NCI-H510A treated with DMSO at 0.1 percent for 48 hours (cell line): ENCODE measurements at regions not wholly inside any gene's neighbourhood (a gene's known extent, or its start where the extent isn't known, plus 50 kb on each side); places are given as distances from the start of the nearest gene placed in this dataset.

Experiments used
- DNase-seq: peaks from one replicate; lab custom pipeline; 2025; lab: John Stamatoyannopoulos, UW

- DNase-seq: no peak
These were observed 315.6 kb upstream of the NR2F2 start for GRCh38 chr15:96014939-96015338.

DNA sequence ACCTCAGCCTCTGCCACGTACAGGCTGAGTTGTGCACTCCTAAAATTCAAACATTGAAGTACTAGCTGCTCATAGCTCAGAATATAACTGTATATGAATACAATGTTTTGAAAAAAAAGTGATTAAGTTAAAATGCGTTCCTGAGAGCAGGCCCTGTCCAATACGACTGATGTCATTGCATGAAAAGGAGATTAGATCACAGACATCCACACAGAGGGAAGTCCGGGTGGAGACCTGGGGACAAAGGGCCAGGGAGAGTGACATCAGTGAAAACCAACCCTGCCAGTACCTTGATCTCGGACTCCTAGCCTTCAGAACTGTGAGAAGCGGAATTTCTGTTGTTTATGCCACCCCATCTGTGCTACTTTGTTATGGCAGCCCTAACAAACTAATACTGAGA lies 311.4 kb upstream of the NR2F2 start:
- no peak for DNase-seq

GRCh38 chr15:96020133-96020532 lies 310.4 kb upstream of the NR2F2 start:
- no peak for DNase-seq

- no peak for DNase-seq
These were observed 309.7 kb upstream of the NR2F2 start for GRCh38 chr15:96020797-96021196.

- DNase-seq: no peak
These were observed 307.4 kb upstream of the NR2F2 start for GRCh38 chr15:96023081-96023480.

DNA sequence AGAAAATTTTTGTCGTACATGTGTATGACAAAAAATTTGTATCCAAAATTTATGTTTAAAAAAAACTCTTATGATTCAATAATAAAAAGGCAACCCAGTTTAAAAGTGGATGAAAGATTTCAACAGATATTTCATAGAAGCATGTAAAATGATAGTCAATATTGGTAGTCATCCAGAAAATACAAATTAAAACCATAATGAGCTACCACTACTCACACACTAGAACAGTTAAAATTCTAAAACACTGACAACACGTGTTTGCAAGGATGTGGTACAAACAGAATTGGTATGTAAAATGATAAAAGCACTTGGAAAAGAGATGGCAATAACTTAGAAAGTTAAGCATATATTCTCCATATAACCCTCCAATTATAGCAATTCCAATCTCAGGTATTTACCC lies 303.0 kb upstream of the NR2F2 start:
- DNase-seq: no peak

- DNase-seq: no peak
These were observed 301.9 kb upstream of the NR2F2 start for GRCh38 chr15:96028620-96029019.

GRCh38 chr15:96029172-96029571 lies 301.3 kb upstream of the NR2F2 start:
- DNase-seq: no peak

GRCh38 chr15:96031426-96032110 lies 298.9 kb upstream of the NR2F2 start:
- DNase-seq: no peak

DNA sequence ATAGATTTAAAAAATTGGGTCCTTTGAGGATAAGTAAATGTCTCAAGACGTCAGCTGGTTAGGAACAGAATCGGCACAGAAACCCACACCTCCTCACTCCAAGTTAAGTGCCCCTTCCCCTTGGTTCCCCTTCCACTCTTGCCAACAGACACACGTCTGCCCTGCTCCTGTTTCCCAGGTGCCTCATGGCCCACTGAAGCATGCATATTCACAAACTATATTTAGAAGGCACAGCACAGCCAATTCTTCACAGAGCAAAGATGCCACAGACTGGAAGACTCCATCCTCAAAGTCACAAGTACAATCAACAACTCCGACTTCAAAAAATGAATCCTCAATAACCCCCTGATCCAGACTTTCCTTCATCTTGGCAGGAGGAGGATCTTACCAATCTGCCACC lies 295.4 kb upstream of the NR2F2 start:
- no peak for DNase-seq

DNA sequence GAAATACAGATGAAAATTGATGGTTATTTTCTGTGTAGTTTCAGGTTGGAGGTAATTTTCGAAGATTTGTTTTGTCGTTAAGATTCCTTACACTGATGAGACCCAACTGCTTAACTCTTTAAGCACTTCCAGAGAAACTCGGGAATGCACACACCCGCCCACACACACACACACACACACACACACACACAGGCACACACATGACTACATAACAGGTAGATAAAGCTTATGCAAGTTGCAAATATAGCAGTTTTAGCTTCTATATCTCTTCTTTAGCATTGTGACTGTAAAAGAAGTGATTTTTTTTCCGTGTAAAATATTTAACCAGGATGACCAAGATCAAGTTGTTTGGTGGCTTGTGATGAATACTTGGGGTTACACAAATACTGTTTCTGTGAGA lies 294.9 kb upstream of the NR2F2 start:
- DNase-seq: no peak

DNA sequence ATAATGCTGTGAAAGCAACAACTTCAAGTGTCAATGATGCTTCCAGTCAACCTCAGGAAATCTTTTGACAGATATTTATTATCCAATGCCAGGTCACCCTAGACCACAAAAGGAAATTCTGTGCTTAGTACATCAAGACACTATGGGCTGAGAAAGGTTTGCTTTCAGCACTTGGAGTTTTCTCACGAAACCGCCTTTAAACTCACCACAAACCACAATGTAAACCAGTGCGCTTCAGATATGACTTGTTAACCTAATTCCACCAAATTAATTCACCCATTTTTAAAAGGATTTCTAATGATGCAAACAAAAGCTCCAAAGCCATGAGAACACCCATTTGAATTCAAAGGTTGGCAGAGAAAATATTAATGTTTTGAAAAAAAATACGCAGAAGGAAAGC lies 292.9 kb upstream of the NR2F2 start:
- DNase-seq: no peak

DNA sequence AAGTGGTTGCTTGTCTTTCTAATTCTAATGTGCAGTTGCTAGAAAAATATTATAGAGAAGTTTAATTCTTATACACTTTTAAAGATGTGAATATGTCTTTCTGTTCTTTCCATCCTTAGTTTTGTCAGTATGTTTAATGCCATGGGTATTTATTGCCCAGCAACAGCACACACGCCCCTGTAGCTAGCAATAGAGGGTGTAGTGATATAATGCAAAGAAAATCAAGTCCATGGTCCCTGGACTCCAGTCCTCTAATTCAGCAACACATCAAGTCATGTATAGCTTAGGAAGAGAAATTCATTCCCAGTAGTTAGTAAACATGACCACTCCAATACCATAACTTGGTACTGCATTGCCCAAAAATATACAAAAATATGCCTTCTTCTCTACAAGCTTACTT lies 292.4 kb upstream of the NR2F2 start:
- DNase-seq: no peak

DNA sequence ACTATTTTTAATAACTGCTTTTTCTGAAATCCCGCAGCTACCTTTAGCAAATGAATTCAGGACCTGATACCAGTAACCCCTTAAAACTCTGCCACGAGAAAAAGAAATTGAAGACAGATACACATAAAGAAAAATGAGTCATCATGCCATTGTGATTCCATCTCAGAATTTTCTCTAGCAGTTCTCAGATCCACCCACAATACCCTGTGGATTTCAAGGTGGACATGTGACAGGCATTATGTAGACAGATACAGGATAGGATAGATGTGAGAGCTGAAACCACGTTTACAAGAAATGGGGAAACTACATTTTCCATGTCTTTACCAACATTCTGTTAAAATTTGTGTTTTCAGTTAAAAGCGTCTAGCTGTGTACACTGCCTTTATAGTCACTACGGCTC lies 291.9 kb upstream of the NR2F2 start:
- DNase-seq: no peak

GRCh38 chr15:96041982-96042733 lies 288.3 kb upstream of the NR2F2 start:
- DNase-seq: no peak

DNA sequence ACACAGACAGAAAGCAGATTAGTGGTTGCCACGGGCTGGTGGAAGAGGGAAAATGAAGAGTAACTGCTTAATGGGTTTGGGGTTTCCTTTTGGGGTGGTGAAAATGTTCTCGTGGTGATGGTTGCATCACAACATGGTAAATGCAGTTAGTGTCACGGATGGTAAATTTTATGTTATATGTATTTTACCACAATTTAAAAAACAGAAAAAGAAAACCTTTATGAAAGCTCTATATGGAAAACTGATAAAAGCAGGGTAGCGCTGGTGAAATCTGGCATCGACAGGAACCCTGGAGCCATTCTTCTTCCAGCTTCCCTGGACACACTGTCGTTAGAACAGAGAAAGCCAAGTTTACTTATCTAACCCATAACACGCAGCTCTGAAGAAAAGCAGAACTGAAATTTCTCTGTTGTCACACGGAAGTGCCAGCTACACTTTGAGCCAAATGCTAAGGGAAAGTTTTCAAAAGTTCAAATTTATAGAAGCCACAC lies 287.7 kb upstream of the NR2F2 start:
- no peak for DNase-seq

GRCh38 chr15:96043591-96044171 lies 286.8 kb upstream of the NR2F2 start:
- DNase-seq: no peak

GRCh38 chr15:96046620-96047240 lies 283.8 kb upstream of the NR2F2 start:
- no peak for DNase-seq

DNA sequence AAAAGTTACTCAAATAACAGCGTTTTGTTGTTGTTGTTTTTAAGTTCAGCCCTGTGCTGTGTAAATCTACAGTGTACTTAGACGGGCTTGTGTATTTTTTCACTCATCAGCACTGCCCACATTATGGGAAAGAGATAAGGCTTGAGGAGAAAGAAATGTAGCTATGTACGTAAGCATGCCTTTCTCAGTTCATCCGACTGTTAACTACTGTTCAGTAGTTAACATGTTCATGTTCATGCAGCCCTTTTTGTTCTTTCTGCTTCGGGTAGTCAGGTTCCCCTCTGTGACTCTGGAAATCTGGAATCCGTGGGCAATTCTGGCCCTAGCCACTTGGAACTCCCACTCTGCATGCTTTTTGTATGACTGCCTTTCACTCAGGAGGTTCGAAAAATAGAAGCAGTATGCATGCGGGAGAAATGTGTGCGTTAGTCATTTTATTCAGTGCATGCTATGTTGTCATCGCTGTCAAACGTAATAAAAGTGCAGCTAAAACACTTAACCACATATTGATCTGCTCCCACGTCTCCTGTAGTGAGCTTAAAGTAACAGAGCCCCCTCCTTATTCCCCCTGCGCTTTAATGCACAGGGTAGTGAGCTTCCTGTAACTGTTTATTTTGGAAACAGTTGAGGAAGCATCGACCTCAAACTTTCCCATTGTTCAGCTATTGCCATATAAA lies 283.1 kb upstream of the NR2F2 start:
- no peak for DNase-seq

DNA sequence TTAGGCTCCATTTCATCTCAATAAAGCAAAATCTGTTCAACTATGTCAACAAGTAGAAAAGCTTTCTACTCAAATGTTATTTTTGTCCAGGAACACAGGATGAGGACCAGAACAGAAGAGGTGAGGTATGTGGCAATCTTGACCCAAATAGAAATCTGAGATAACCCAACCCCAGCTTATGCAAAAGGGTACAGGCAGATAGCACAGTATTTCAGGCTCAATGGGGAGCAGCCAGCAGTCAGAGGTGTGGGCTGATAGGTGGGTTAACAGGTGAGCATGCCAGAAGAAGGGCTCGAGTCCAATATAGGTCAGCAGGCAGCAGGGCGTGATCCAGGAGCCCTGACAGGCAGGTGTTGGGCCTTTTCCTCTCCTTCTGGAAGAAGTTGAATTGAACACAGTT lies 281.2 kb upstream of the NR2F2 start:
- no peak for DNase-seq

DNA sequence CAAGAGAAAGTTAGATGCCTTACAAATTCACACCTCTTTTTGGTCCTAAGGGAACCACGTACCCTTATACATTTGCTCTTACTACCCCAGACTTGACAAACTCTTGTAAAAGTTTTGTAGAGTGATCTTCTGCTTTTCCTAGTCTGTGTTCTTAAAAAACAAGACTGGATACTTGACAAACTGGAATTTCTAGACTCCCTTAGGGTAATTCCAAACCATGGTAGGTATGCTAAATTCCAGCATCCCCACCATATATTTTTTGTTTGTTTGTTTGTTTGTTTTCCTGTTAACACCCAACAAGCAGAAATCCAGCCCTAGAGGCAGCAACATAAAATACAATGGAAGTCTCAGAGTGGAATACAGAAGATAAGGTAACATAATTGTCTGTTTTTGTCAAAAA lies 280.7 kb upstream of the NR2F2 start:
- DNase-seq: no peak

GRCh38 chr15:96051598-96051997 lies 278.9 kb upstream of the NR2F2 start:
- no peak for DNase-seq
